H1 (cell line): ENCODE measurements at regions not wholly inside any gene's neighbourhood (a gene's known extent, or its start where the extent isn't known, plus 50 kb on each side); places are given as distances from the start of the nearest gene placed in this dataset.

Experiments
- BACH1 ChIP-seq: IDR thresholded peaks from 2 replicates; pipeline ENCODE4 v1.6.1; 2012; ENCODE audit warnings: low read length, improper control_type of control experiment
- CTCF ChIP-seq, 3 experiments: IDR thresholded peaks; 1 replicate in 2 of 3; 2 replicates in 1 of 3; pipeline versions ENCODE4 v1.5.1 to v1.6.1; 2011; ENCODE audit warnings: low read length in 3 of 3, mild to moderate bottlenecking in 3 of 3, inconsistent platforms in 2 of 3, low read depth in 1 of 3, moderate library complexity in 1 of 3; ENCODE audit not compliant: insufficient read depth in 1 of 3; ENCODE audit errors: control extremely low read depth in 1 of 3
- EGR1 ChIP-seq: IDR thresholded peaks from 2 replicates; pipeline ENCODE4 v1.6.1; 2011; ENCODE audit warnings: low read depth, low read length, borderline replicate concordance
- POLR2A ChIP-seq, 2 experiments: IDR thresholded peaks; 1 replicate in 1 of 2; 2 replicates in 1 of 2; pipeline ENCODE4 v1.6.1; 2011; ENCODE audit warnings: low read depth in 2 of 2, low read length in 2 of 2, mild to moderate bottlenecking in 2 of 2; ENCODE audit errors: control extremely low read depth in 1 of 2
- SIN3A ChIP-seq, 2 experiments: IDR thresholded peaks in 1 of 2; conservative IDR thresholded peaks in 1 of 2; 2 replicates each; pipeline ENCODE4 v1.6.1; 2011 to 2012; ENCODE audit warnings: low read length in 2 of 2, improper control_type of control experiment in 1 of 2, low read depth in 1 of 2, mild to moderate bottlenecking in 1 of 2

DNA sequence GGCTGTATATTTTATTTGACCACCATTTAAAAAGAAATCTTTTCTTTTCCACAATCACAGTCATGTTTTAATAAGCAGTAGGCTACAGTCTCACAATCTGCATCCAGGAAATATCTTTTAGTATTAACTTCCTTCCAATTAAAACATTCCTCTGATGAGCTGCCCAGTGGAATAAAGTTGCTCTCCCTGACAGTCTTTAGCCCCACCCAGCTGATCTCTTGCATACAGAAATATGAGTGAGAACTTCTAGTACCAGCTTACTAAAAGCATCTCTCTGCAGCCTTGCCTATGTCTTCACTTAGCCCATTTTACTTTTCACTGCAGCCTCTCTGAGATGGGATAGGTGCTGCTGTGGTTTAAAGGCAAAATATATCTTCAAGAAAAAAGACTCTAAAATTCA lies 143.4 kb upstream of the ANO3 start:
- TF ChIP-seq EGR1 (no peak), CTCF (IDR thresholded peaks at IDR 0.05; ENCODE audit: control extremely low read depth in 1 of 3, insufficient read depth in 1 of 3, low read depth in 1 of 3, low read length in 3 of 3) (no peak), BACH1 (no peak), POLR2A (IDR thresholded peaks at IDR 0.05; ENCODE audit: control extremely low read depth in 1 of 2, low read depth in 2 of 2, low read length in 2 of 2) (no peak), SIN3A (conservative IDR thresholded peaks at IDR 0.05 in 1 of 2, IDR thresholded peaks at IDR 0.05 in 1 of 2; ENCODE audit: low read depth in 1 of 2, low read length in 2 of 2) (no peak)
